ENCODE measurements at regions not wholly inside any gene's neighbourhood (a gene's known extent, or its start where the extent isn't known, plus 50 kb on each side); places are given as distances from the start of the nearest gene placed in this dataset.

DNA sequence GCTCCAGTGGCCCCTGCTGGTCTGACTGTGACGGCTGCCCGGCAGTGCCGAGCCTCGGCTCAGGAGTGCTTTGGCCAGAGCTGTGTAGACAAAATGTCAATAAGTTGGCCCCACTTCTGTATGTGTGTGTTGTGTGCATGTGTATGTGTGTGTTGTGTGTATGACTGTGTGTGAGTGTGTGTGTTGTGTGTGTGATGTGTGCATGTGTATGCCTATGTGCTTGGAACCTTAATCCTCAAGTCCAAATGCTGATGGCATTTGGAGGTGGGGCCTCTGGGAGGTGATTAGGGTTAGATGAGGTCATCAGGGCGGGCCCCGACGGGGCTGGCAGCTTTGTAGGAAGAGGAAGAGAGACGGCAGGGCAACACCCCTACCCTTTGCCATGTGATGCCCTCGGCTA is 269.0 kb downstream of the DCDC2C start:
- ChIA-PET POLR2A (no interaction called here), CTCF (ENCODE audit: low intra/inter-chr PET ratio, low total read pairs) (no interaction called here)
- no peaks in the 10 kb centered on the region; a peak in 2 of 5 replicates for H3K27me3 ChIP-seq (ENCODE audit: control insufficient read depth in 1 of 2, insufficient read depth in 2 of 2, low read length in 2 of 2)
- DNase-seq (ENCODE audit: low spot score) = no peak
- no peak overlapping the region for H2AFZ ChIP-seq (ENCODE audit: low read length)
- BruUV-seq (replicated peaks) = no TSS peak
- intact Hi-C loops (cut with micrococcal nuclease; ENCODE audit: unreplicated experiment) (no loop called here), in situ Hi-C loops (cut with HindIII; ENCODE audit: extremely low pct_ligation_motif_present, low pct_unique_long_range_greater_than_20kb) (no loop called here)
- H3K4me3 ChIP-seq (replicated peaks in 1 of 3; ENCODE audit: insufficient read depth in 1 of 3, low read depth in 2 of 3, low read length in 3 of 3) = no peak overlapping the region
- no peaks in the 10 kb centered on the region for H3K79me2 ChIP-seq (ENCODE audit: insufficient read depth, low read length)
- WGBS (ENCODE audit: low lambda C conversion rate) = 23% methylated on average over 9 of the region's 9 CpGs
- TF ChIP-seq, protein P1, sequence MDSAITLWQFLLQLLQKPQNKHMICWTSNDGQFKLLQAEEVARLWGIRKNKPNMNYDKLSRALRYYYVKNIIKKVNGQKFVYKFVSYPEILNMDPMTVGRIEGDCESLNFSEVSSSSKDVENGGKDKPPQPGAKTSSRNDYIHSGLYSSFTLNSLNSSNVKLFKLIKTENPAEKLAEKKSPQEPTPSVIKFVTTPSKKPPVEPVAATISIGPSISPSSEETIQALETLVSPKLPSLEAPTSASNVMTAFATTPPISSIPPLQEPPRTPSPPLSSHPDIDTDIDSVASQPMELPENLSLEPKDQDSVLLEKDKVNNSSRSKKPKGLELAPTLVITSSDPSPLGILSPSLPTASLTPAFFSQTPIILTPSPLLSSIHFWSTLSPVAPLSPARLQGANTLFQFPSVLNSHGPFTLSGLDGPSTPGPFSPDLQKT (CRISPR knock-in tag; IDR thresholded peaks at IDR 0.05; ENCODE audit: borderline replicate concordance) = no peak
- TF ChIP-seq ATF7 (IDR thresholded peaks at IDR 0.05) (peak; percentile 72), ATF7 (CRISPR knock-in tag; IDR thresholded peaks at IDR 0.05) (no peak), ZNF761 (CRISPR knock-in tag; conservative IDR thresholded peaks at IDR 0.05) (no peak), ZNF674 (CRISPR knock-in tag; IDR thresholded peaks at IDR 0.05; ENCODE audit: low read depth) (no peak)
- no peak overlapping the region for H3K27ac ChIP-seq (ENCODE audit: extremely low read length, insufficient read depth, low read length)
- H3K9me3 ChIP-seq (ENCODE audit: low read length) = 0 out of 2 replicates have a peak, but pooled peaks cover 5% of the 10 kb centered on the region
- H4K20me1 ChIP-seq (ENCODE audit: insufficient read depth, low read length) = no peaks in the 10 kb centered on the region
- H3K36me3 ChIP-seq (replicated peaks in 1 of 2; ENCODE audit: control insufficient read depth in 1 of 2, insufficient read depth in 2 of 2, low read length in 2 of 2) = no peaks in the 10 kb centered on the region
- FAIRE-seq = peak; percentile 8
- H3K4me1 ChIP-seq (ENCODE audit: insufficient read depth, low read length) = no peaks in the 10 kb centered on the region
- peak; percentile 41 for ATAC-seq
- H3K4me2 ChIP-seq (ENCODE audit: low read depth, low read length) = no peak overlapping the region
- no peak overlapping the region for H3K9ac ChIP-seq (ENCODE audit: insufficient read depth, low read depth, low read length)

DNA sequence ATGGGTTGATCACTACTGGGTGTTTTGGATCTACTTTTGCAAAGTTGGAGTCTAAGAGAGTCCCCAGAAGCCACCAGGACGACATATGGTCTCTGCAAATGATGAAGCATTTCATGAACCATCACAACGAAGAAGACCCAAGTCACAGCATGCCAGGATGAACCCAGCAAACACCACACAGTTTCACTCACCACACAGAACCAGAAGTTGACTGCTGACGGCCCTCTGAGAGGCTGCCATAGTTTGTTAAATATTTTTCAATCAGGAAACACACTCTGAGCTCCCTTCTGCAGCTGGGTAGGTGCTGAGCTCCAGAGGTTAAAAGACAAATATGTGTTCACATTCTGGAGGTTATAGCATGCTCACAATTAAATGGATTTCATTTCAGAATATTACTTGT is 271.4 kb downstream of the DCDC2C start:
- no peak overlapping the region for H3K27ac ChIP-seq (ENCODE audit: extremely low read length, insufficient read depth, low read length)
- FAIRE-seq (no peak), ATAC-seq (no peak), DNase-seq (ENCODE audit: low spot score) (no peak)
- no peak overlapping the region for H2AFZ ChIP-seq (ENCODE audit: low read length)
- H4K20me1 ChIP-seq (ENCODE audit: insufficient read depth, low read length) = no peaks in the 10 kb centered on the region
- ChIA-PET CTCF (ENCODE audit: low intra/inter-chr PET ratio, low total read pairs) (no interaction called here), POLR2A (no interaction called here)
- no peak overlapping the region for H3K4me3 ChIP-seq (replicated peaks in 1 of 3; ENCODE audit: insufficient read depth in 1 of 3, low read depth in 2 of 3, low read length in 3 of 3)
- no TSS peak for BruUV-seq (replicated peaks)
- no peaks in the 10 kb centered on the region for H3K79me2 ChIP-seq (ENCODE audit: insufficient read depth, low read length)
- no peak overlapping the region for H3K9ac ChIP-seq (ENCODE audit: insufficient read depth, low read depth, low read length)
- no peak overlapping the region for H3K4me2 ChIP-seq (ENCODE audit: low read depth, low read length)
- 0 out of 2 replicates have a peak, but pooled peaks cover 5% of the 10 kb centered on the region for H3K9me3 ChIP-seq (ENCODE audit: low read length)
- intact Hi-C loops (cut with micrococcal nuclease; ENCODE audit: unreplicated experiment) = loop anchor here (1.0 kb wide), 1 partner anchor 24 kb away; no protein-coding TSS in a partner anchor
- no peaks in the 10 kb centered on the region for H3K4me1 ChIP-seq (ENCODE audit: insufficient read depth, low read length)
- no peaks in the 10 kb centered on the region; a peak in 1 of 5 replicates for H3K27me3 ChIP-seq (ENCODE audit: control insufficient read depth in 1 of 2, insufficient read depth in 2 of 2, low read length in 2 of 2)
- in situ Hi-C loops (cut with HindIII; ENCODE audit: extremely low pct_ligation_motif_present, low pct_unique_long_range_greater_than_20kb) = no loop called here
- 0% methylated on average over 3 of the region's 3 CpGs for whole genome bisulfite sequencing (ENCODE audit: low lambda C conversion rate)
- H3K36me3 ChIP-seq (replicated peaks in 1 of 2; ENCODE audit: control insufficient read depth in 1 of 2, insufficient read depth in 2 of 2, low read length in 2 of 2) = no peaks in the 10 kb centered on the region
- TF ChIP-seq ZKSCAN8 (CRISPR knock-in tag; IDR thresholded peaks at IDR 0.05; ENCODE audit: borderline replicate concordance) (no peak), ZNF558 (CRISPR knock-in tag; IDR thresholded peaks at IDR 0.05; ENCODE audit: borderline replicate concordance) (no peak), ZIK1 (CRISPR knock-in tag; IDR thresholded peaks at IDR 0.05; ENCODE audit: borderline replicate concordance, low read depth) (no peak), ZNF136 (CRISPR knock-in tag; IDR thresholded peaks at IDR 0.05; ENCODE audit: low read depth) (no peak), ZBTB8A (CRISPR knock-in tag; IDR thresholded peaks at IDR 0.05; ENCODE audit: borderline replicate concordance, low read depth) (no peak), ZNF253 (CRISPR knock-in tag; IDR thresholded peaks at IDR 0.05; ENCODE audit: borderline replicate concordance) (no peak), ARID2 (CRISPR knock-in tag; IDR thresholded peaks at IDR 0.05; ENCODE audit: borderline replicate concordance) (no peak), HNRNPH1 (optimal IDR thresholded peaks at IDR 0.05; ENCODE audit: low read depth, low read length) (no peak), MTA3 (CRISPR knock-in tag; IDR thresholded peaks at IDR 0.05) (no peak), RORA (CRISPR knock-in tag; IDR thresholded peaks at IDR 0.05) (no peak), ZNF589 (CRISPR knock-in tag; conservative IDR thresholded peaks at IDR 0.05) (no peak), ZNF766 (CRISPR knock-in tag; IDR thresholded peaks at IDR 0.05; ENCODE audit: borderline replicate concordance) (no peak)
- TF ChIP-seq, protein P2, sequence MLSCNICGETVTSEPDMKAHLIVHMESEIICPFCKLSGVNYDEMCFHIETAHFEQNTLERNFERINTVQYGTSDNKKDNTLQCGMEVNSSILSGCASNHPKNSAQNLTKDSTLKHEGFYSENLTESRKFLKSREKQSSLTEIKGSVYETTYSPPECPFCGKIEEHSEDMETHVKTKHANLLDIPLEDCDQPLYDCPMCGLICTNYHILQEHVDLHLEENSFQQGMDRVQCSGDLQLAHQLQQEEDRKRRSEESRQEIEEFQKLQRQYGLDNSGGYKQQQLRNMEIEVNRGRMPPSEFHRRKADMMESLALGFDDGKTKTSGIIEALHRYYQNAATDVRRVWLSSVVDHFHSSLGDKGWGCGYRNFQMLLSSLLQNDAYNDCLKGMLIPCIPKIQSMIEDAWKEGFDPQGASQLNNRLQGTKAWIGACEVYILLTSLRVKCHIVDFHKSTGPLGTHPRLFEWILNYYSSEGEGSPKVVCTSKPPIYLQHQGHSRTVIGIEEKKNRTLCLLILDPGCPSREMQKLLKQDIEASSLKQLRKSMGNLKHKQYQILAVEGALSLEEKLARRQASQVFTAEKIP (CRISPR knock-in tag; IDR thresholded peaks at IDR 0.05; ENCODE audit: borderline replicate concordance) = no peak
